ENCODE measurements at regions not wholly inside any gene's neighbourhood (a gene's known extent, or its start where the extent isn't known, plus 50 kb on each side); places are given as distances from the start of the nearest gene placed in this dataset.
"Not testable (repeated sequence)": the region's sequence is repeated elsewhere in the genome, so short reads cannot be mapped to it uniquely, and the experiment has no call there.

DNA sequence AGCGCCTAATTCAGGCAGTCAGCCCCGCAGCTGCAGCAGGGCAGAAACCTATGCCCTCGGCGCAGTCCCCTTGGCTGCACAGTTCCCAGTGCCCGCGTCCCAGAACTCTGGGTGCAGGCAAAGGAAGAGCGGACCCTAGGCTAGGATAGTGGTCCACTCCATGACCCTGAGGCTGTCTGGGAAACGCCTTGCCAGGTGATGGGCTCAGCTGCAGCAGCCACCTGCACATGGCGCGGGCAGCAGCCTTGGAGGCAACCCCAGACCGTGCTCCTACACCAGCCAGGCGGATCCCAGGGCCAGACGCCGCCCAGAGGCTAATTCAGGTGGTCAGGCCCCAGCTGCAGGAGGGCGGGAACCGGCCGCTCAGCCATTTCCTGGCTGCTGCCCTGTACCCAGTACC, 83.0 kb downstream of the POTEC start:
- not testable (repeated sequence) for DNase-seq

GRCh38 chr18:14459826-14460225, 83.6 kb downstream of the POTEC start:
- DNase-seq = not testable (repeated sequence)

DNA sequence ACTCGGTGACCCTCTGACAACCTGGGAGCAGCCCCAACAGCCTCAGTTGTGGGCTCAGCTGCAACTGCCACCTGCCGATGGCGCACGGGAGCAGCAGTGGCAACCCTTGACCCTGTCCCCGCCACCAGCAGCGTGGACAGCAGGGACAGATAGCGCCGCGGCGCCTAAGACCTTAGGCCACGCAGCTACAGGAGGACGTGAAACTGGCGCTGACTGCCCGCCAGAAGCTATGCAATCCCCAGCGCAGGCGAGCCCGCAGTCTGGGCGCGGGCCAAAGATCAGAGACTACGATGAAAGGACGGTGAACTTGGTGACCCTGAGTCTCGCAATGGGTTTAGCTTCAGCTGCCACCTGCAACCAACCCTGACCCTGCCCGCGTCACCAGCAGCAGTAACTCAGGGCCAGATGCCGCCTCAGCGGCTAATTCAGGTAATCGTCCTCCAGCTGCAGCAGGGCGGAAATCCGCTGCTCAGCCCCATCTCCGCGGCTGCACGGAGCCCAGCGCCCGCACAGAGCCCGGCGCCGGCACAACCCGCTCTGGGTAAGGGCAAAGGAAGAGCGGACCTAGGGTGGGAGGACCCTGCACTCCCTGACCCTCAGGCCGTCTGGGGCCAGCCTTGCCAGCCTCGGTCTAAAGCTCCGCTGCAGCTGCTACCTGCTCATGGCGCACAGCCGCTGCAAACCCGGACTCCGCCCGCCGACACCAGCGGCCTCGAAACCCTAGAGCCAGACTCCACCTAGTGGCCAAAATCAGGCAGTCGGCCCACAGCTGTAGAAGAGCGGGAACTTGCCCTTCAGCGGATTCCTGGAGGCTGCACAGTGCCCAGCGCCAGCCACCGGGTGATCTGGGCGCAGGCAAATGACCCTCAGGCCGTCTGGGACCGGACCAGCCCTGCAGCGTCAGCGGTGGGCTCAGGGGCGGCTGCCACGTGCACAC, 85.1 kb downstream of the POTEC start:
- not testable (repeated sequence) for DNase-seq

- not testable (repeated sequence) for DNase-seq
Measured at GRCh38 chr18:14450637-14451009, 92.8 kb downstream of the POTEC start.

GRCh38 chr18:14449995-14450636, 93.3 kb downstream of the POTEC start:
- not testable (repeated sequence) for DNase-seq

DNA sequence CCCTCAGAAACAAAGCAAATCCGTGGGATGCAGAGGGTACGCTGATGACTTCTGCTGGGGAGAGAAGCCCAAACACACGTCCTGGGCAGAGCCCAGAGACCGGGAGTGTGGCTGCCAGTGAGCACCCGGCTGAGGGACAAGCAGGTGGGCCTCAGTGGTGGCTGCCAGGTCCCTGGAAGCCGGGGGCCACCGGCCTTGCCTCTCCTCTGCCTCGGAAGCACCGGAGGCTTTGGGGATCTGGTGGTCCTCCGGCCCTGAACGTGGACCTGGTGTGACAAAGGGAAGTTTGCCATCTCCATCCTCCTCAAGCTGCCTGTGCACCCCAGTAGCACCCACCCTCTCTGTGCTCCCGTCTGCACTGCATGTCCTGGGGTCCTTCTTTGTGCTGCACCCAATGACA, 94.3 kb downstream of the POTEC start:
- DNase-seq = not testable (repeated sequence)

GRCh38 chr18:14447715-14448114, 95.7 kb downstream of the POTEC start:
- DNase-seq = not testable (repeated sequence)

- not testable (repeated sequence) for DNase-seq
Measured at GRCh38 chr18:14435460-14435859, 107.9 kb downstream of the POTEC start.

- DNase-seq = not testable (repeated sequence)
Measured at GRCh38 chr18:14432371-14432770, 111.0 kb downstream of the POTEC start.

DNA sequence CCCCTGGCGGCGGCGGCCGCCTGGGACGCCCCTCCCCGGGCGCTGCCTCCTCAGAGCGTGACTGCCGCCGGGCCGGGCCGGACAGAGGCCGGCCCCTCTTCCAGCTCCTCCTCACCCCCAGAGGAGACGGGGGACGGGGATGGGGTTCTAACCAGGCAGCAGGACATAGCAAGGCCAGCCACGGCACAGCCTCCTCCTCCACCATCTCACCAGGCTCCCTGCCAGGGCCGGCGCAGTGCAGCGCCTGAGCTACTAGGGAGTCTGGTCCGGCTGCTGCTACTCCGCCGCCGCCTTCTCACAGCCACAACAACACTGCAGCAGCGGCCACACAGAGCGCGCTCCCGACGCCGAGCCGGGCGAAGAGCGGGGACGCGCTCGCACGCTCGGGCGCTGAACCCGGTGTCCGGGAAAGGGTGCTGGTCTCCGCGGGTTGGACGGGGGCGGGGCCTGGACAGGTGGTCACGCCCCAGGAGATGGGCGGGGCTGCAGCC, 112.3 kb downstream of the POTEC start:
- DNase-seq = peak; percentile 20

GRCh38 chr18:14415806-14416205, 127.6 kb downstream of the POTEC start:
- DNase-seq = not testable (repeated sequence)

GRCh38 chr18:14415399-14415798, 128.0 kb downstream of the POTEC start:
- DNase-seq = not testable (repeated sequence)

DNA sequence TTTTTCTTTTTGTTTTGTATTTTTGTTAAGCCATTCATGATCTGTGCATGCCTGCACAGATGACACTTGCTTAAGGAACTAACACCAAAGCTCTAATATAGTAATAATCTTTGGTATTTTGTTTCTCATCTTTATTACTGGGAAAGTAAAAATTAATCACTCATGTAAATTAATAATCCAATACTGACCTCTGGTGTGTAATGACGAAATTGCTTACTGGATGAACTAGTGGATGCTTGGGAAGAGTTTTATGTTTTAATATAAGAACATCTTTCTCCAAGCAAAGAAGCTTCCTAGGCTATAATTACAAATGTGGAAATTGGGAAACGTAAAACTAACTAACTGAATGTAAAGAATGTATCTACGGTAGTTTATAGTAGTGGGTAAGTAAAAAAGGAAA, 147.9 kb downstream of the POTEC start:
- not testable (repeated sequence) for DNase-seq

- not testable (repeated sequence) for DNase-seq
Measured at GRCh38 chr18:14393563-14394103, 149.8 kb downstream of the POTEC start.

GRCh38 chr18:14392604-14393003, 150.8 kb downstream of the POTEC start:
- not testable (repeated sequence) for DNase-seq

DNA sequence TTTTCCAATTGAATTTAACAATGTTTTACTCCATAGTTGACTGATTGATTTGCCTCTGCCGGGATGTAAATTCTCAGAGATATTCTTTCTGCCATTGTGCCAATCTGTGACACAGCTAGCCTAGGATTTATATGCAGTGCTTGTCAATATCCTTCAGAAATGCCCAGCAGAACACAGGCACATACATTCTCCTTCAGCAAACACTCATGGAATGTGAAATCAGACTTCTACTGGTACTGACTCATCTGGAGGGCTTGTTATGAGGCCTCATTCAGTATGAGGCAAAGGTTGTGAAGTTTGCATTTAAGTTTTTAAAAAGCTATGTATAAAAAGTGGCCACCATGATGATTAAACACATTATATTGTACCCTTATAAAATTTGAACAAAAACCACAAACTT, 158.4 kb downstream of the POTEC start:
- DNase-seq = not testable (repeated sequence)

GRCh38 chr18:14382666-14383065, 160.7 kb downstream of the POTEC start:
- not testable (repeated sequence) for DNase-seq

DNA sequence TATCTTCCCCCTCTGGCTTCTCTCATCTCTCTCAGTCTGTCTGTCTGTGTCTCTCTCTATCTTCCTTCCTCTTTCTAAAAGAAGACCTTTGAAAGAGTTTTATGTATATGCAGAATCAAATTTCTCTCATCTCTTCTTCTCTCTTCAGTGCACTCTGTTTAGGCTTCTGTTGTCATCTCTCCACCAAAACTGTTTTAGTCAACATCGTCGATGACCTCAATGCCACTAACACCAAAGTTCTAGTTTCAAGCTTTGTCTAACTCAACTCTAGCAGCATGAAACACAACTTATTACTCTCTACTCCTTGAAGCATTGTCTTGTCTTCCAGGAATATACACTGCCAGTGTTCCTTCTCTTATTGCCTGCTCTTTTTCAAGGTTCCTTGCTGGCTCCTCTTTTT, 163.9 kb downstream of the POTEC start:
- DNase-seq = not testable (repeated sequence)

DNA sequence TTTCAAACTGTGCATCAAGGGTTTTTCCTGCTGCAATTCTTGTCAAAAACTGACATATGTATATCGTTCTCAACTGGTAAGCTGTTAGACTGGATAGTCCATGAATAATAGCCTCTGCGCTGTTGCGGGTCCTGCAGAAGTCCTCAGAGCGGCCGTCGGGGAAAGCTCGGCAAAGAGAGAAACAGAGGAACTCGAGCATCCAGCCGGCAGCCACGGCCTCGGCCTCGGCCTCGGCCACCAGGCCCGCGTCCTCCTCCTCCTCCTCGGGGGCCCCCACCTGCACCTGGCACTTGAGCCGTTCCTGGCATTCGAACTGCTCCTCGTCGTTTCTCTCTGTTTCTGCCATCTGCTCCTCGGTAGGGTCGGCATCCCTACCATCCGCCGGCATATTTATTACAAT, 165.0 kb downstream of the POTEC start:
- not testable (repeated sequence) for DNase-seq

DNA sequence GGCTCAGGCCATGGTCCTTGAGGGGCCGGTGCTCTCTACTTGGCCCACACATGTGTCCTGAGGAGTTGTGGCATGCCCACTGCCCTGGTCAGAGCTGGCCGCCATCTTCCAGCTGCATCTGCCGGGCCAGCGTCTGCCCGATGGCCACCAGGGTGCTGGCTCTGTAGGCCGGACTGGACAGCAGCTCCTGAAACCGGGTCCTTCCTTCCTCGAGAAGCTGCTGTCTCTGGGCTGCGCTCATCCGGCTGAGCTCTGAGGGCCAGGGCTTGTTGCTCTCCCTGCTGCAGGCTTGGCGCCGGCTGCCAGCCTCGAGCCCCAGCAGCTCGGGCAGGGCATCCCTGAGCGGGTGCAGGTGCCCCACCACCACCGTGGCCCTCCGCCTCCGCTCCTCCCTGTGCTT, 182.1 kb downstream of the POTEC start:
- not testable (repeated sequence) for DNase-seq

- DNase-seq = not testable (repeated sequence)
Measured at GRCh38 chr18:14357553-14358297, 185.7 kb downstream of the POTEC start.

DNA sequence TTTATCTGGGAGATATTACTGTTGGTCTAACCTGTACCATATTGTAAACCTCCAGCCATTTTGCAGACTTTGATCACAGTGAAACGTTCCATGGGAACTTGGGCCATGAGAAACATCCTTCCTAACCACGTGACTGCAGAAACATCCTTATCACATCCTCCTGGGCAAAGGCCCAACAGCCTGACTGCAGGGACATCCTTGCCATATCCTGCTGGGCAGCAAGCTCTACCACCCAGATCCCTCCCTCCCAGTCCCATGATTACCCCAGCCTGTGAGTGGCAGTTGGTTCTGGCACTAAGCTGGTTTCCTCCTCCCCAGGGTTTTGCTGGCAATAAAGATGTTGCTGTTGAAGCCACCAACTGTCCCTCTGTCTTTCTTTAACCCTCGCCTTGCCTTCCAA, 201.2 kb downstream of the POTEC start:
- not testable (repeated sequence) for DNase-seq

DNA sequence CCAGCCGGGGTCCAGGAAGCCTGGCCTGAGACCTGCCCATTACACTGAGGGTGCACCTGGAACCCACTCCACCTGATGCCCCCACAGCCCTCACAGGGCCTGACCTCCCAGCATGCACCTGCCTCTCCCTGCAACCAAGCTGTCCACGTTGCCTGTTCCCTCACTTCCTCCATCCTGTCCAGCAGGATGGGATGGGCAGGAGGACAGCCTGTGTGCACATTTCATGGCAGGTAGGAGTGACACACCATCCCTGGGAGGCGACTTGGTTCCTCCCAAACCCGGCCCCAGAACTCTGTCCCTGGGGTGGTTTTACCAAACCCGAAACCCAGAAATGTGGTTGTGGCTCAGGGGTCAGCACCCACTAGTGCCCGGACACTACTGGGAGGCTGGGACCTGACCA, 203.8 kb upstream of the ZNF519 start:
- DNase-seq = not testable (repeated sequence)

Data from DMS 273 treated with DMSO at 0.1 percent for 48 hours (cell line).